Stimulated activated CD4-positive, alpha-beta T cell treated with anti-CD3 and anti-CD28 coated beads, TNF-alpha, amount 100 ng/mL, for 48 hours (primary cell): ENCODE measurements at regions not wholly inside any gene's neighbourhood (a gene's known extent, or its start where the extent isn't known, plus 50 kb on each side); places are given as distances from the start of the nearest gene placed in this dataset.

ENCODE experiments used
- DNase-seq, 3 donors: peaks; one replicate each; pipeline ENCODE4 v3.0.0-alpha.2; 2020; ENCODE audit warnings: low read depth in 3 of 3

DNA sequence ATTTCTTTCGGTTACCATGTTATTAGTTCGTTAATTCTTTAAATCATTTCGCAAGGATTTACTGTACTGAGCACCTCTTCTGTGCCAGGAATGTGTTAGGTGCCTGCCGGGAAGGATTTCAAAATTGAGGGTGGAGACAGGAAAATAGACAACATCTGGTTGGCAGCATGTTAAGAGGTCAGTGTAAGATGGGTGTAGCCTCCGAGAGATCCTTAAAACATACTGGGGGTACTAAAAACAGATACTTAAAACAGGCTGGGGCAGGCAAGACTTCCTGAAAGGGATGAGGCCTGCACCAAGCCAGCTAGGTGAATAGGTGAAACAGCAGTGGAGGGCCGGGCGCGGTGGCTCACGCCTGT lies 178.0 kb upstream of the SGK1 start:
- DNase-seq = no peak

DNA sequence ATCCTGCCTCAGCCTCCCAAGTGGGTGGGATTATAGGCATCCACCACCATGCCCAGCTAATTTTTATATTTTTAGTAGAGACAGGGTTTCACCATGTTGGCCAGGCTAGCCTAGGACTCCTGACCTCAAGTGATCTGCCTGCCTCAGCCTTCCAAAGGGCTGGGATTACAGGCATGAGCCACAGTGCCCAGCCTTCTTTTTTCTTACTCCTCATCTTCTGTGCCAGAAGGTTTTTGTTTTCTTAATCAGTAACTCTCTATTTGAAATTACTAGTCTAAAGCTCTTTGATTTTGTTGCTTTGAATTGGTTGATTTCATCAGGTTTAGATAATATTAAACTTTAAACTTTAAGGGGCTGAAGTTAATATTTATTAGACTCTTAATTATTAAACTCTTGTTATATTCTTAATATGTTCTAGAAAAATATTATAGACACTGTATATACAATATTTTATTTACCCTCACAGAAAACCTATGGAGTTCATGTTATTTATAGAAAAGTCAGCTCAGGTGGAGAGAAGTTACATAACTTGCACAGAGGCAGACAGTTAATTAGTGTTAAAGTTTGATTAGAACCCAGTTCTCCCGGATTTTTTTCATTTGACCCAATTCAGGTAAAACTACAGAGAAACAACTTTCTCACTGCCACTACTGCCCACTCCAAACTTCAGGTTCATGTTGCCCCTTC lies 177.4 kb upstream of the SGK1 start:
- DNase-seq = no peak

DNA sequence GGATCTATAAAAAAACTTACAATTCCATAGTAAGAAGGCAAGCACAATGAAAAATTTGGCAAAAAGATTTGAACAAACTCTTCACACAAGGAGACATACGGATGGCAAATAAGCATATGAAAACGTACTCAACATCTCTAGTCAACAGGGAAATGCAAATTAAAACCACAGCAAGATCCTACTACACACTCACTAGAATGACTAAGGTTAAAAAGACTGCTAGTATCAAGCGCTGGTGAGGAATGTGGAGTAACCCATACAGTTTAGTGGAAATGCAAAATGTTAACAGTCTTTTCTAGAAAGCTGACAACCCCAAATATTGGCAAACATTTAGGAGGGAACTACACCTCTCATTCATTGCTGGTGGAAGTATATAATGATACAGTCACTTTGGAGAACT lies 175.9 kb upstream of the SGK1 start:
- no peak for DNase-seq

DNA sequence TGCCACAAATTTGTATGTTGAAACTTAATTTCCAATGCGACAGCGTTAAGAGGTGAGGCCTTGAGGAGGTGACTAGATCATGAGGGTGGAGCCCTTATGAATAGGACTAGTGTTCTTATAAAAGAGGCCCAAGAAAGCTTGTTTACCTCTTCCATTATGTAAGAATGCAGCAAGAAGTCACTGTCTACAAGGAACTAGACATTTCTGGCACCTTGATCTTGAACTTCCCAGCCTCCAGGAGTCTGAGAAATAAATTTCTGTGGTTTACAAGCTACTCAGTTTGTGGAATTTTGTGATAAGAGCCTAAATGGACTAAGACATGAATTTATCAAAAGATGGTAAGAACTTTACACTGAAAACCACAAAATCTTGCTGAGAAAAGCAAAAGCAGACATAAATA lies 173.6 kb upstream of the SGK1 start:
- DNase-seq = no peak

DNA sequence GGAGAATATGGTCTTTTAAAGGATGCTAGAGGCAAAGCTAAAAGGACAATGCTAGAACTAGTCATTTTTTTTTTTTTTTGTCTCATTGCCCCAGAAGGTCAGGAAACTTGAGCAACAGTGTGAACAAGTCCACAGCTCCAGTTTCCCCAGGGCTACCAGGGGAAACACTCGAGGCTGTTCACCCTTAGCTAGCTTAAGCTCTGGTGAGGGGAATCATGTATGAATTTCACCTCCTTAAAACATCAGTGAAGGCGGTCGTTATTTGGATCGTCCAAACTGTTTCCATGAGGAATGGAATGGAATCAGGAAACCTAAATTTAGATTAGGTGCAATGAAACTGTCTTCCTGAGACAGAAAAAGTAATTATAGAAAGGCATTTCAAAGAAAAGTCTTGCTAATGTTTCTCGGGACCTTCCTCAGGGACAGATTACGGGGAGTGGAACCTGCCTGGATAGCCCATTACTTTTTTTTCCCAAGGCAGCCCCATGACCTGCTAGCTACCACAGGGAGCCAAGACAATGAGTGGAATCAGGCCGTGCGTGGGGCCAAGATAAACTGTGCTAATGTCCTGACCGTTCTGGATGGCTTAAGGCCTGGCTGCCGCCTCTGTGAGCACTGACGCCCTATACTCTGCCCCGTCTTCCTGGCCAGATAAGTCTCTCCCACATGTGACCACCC lies 164.8 kb upstream of the SGK1 start:
- no peak for DNase-seq

DNA sequence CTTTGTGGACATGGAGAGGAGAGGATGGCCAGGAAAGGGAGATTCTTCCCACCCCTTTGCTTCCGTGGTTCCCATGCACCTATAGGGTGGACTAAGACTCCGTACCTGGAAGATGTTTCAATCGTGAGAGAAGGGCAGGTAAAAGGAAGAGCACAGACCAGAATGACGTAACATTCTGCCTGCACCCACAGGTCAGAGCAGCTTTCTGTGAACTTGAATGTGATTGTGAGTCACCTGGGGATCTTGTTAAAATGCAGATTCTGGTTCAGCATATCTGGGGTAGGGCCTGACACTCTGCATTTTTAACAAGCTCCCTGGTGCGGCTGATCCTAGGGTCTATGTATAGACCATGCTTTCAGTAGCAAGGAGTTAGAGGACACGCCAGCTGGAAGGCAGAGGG lies 164.1 kb upstream of the SGK1 start:
- DNase-seq = no peak

DNA sequence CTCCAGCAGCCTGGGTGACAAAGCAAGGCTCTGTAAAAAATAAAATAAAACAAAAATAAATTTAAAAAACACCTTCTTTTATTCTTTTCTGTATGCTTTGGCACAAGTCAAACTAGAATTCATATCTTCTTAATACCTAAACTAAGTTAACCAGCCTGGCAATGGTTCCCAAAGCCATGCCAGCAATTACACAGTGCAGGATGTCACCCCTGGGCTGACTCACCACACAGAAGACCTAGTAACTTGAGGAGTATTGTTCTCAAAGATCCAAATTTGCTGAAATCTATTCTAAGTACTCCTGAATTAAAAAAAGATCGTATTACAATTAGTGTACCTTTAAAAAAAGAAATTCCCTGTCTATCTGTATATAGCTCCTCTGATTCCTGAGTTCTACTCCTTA lies 162.7 kb upstream of the SGK1 start:
- no peak for DNase-seq

DNA sequence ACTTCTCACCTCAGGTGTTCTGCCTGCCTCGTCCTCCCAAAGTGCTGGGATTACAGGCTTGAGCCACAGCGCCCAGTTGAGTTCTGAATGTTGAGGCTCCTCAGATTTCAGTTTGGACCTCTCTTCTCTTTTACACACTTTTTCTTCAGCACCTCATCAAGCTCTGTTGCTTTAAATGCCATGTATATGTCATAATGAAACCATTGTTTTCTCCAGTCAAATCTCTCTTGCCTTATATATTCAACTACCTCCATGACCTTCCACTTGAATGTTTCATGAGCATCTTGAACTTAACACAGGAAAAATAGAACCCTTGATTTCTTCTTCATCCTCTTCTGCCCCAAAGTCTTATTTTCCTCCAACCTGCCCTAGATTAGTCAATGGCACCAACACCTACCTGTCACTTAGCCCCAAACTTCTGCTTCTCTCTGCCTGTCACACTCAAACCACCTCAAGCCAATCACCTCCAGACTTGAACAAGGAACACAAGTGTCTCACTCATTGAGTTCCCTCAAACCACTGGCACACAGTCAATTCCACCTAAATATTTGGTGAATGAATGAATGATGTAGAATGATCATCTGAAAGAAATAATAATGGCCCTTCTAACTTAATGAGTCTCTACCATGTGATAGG lies 161.0 kb upstream of the SGK1 start:
- no peak for DNase-seq

DNA sequence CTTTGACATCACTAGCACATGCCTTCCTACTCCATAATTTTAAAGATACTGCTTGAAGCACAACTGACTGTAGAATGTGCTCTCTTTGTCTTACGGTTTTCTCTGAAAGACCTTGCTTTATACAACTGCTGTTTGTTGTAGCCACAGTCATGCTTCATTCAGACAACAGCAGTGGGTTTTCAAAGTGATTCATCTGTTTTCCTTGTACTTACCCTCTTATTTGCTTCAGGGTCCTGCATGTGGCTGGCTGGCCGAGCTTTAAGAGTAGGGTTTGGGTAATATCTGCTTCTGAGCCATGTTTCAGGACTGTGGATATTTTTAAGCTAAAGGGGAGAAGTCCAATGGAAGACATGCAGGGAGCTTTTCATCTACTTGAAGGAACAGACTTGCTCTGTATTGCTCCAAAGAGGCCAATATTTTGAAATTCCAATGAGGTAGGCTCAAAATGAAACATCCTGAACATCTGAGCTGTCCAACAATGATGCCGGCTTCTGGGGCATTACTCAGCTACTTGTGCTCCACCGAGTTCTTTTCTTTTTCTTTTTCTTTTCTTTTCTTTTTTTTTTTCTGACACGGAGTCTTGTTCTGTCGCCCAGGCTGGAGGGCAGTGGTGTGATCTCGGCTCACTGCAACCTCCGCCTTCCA lies 160.2 kb upstream of the SGK1 start:
- DNase-seq = no peak

DNA sequence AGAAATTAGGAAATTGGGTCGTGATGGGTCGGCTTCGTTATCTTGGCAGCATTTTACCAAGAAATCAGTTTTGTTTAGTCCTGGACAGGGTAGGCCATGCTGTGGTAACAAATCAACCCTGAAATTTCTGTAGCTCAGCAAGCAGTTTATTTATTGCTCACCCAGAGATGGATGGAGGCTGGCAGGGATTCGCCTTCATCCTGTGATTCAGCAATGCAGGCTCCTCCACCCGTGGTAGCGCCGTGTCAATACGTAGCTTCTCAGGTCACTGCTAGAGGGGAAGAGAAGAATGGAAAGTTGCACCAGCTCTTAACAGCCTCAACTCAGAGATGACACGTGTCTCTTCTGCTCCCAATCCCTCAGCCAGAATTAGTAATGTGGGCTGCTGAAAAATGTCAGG lies 157.0 kb upstream of the SGK1 start:
- DNase-seq = no peak

DNA sequence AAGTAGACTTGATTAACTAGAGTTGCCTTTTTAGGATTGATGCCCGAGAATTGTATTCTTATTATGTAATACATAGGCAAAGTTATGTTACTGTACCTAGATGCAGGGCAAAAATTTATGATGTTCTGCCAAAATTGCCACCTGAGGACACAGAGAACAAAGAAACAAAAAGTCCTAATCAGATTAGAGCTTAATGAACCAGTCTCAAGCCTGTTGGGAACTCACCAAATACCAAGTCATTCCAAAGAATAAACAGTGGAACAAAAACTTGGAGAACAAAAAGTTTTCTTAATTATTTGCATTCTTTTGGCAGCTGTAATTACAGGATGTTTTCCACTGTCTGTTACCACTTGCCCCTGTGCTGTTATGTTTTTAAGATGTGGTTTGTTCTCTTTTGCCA lies 154.7 kb upstream of the SGK1 start:
- DNase-seq = no peak

DNA sequence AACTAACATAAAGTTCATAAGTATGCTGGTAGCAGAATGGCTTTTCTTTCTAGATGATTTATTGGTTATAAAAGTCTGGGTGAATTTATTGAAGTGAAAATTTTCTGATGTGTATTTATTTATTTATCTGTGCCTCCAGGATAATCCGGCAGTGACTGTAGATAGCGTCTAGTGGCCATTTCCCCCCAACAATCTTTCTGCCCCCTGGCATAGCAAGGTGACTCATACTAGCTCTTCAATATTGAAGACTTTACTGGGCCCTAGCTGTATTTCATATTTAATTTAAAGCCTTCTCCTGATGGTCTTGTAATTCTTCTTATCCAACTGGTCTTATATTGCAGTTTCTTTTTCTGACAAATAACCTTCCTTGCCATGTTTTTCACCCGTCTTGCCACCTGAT lies 154.1 kb upstream of the SGK1 start:
- DNase-seq = no peak

DNA sequence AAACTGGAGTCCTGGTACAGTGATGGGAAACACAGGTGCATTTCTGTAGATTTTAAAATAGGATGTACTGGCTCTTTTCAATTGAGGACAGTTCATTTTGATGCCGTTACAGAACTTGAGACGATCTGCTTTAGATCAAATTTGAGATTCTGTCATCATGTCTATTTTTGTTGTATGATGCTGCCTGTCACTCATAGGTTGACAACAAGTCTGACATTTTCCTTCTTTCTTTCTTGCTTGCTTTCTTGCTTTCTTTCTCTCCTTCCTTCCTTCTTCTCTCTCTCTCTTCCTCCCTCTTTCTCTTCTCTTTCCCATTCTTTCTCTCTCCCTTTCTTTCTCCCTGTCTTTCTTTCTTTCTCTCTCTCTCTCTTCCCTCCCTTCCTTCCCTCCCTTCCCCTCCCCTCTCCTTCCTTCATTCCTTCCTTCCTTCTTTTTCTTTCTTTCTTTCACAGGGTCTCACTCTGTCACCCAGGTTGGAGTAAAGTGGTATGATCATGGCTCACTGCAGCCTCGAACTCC lies 152.6 kb upstream of the SGK1 start:
- no peak for DNase-seq

DNA sequence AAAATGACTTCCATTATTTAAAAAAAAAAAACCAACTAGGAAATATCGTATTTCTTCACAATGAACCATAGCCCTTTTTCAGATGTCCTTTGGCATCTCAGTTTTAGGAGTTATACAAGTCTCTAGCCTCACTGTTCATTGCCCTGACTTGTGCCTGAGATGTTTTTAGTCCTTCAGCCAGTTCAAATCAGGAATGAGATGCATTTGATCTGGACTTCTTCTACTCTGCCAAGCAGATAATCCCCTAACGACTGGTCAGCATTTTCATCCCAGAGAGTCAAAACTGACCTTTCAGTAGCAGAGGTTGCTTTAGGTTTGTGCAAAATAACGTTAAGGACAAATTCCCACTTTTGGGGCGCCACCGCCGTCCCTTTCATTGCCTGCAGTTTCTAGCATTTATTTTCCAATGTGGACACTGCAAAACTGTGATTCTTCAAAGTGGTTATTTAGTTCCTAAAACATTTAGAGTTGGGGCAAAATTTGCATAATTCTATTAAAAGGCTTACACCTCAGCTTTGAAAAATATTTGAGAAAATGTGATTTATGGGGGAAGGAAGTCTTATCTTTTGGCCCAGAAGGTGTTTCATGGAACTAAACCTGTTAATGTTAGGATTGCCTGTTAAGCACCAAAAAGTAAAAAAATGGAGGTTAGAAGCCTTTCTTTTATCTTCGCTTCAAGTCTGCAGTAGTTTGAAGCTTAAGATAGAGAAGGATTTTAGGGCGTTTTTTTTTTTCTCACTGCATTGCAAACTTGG lies 152.0 kb upstream of the SGK1 start:
- DNase-seq = no peak

DNA sequence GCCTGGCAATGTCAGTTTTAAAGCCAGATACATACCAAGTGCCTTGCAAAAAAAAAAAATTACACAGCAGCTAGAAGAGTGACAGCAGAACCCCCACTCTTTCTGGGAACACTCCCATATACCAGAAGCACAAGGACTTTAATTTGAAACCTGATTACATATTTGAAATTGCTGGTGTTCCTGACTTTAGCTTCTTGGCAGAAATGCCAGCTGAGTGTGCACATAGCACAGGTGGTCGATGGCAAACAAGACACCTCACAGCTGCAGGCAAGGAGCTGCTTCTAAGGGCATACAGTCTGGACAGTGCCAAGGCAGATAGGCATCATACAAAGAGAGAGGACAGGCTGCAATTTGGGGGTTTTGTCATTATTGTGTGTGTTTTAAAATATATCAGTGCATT lies 150.7 kb upstream of the SGK1 start:
- DNase-seq = no peak

DNA sequence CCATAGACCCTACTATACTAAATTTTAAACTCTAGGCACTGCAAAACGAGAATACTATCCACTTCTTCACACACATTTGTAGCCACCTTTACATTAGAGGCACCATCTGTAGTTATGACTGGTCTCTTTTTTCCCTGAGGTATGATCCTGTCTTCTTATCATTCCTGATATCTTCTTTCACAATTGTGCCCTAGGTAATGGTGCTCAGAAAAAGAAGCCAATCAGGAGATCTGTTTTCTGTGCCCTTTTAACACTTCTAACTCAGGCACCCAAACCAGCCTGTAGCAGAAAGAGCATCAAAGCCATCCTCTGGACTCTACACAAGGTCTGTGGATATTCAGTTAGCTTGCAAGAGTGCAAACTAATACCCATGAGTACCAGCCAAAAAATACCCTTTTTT lies 149.7 kb upstream of the SGK1 start:
- DNase-seq = no peak

DNA sequence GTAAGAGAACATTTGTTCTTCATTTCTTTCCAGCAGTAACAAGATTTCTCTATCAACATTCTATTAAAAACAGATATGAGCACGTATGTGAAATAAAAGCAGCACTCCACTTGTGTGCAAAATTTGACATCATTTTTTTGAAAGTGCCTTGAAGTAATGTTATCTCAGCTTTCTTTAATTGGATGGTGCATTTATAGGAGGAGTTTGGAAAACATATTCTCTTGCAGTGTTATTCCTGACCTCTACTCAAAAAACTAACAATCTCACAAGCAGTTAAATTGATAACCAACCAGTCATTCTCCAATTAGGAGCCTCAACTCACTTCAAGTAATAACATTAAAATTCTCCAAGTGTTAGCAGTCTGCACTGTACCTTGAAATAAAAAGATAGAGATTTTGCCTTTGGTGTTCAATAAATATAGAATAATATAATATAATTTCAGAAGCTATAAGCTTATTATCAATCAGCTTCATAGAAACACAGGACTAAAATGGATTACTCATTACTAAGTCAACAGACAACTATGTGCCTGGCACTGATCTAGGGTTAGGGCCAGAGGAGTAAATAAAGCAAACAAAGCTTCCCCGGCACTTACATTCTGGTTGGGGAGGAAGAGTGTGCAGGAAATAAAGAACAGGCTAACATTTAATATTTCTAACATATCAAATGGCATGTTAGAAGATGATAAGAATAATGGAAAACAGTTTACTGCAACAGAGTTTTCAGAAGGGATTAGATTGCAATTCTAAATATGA lies 149.0 kb upstream of the SGK1 start:
- no peak for DNase-seq

DNA sequence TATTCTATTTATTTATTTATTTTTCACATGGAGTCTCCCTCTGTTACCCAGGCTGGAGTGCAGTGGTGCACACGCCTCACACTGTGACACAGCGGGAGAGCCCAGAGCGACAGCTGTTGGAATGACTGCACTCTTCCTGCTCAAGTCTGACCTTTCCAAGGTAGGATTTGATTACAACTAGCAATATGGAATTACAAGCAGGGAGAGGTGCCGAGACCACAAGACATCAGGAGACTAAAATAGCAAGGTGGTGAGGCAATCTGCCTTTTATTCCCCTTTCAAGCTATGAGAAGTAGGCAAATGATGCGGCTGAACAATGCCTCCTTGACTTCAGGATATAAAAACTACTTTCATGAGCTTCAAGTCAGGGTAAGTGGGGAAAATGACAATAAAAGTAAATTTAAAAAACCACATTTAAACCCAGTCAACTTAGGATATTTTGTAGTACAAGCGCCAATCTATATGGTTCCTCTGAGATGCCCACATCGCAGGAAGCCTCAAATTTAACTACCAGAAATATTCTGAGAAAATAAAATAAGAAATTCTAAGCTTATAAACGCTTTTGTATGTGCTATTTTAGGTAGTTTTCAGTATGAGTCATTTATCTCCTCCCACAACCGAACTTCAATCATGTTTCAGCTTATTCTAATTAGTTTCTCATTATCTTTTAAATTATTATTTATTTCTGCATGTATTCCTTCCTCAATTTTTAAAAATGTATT lies 146.9 kb upstream of the SGK1 start:
- DNase-seq = no peak

DNA sequence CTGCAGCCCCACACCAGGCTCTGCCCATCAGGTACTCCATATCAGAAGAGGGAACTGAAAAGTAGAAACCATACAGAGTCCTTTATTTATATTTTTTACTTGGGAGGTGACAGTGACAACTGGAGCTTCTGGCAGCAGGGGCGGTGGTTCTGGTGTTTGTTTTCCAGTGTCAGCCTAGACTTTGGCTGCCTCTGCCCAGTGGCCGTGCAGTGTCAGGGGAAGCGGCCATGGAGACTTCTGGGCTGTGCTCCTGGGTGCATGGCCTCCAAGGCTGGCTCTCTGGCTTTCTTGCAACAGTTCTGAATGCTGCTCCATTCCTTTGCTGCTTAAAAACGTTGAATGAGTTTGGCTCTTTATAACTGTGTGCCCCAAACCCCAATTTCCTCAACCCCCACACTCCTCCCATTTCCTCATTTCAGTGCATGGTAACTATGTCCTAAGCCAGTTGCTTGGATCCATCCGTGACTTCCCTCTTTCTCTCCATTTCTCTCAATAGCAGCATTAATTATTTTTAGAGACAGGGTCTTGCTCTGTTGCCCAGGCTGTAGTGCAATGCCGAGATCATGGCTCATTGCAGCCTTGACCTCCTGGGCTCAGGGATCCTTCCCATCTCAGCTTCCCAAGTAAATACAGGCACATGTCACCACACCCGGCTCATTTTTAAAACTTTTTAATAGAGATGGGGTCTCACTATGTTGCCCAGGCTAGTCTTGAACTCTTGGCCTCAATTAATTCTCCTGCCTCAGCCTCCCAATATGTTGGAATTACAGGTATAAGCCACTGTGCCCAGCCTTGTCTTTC lies 141.1 kb upstream of the SGK1 start:
- no peak for DNase-seq

DNA sequence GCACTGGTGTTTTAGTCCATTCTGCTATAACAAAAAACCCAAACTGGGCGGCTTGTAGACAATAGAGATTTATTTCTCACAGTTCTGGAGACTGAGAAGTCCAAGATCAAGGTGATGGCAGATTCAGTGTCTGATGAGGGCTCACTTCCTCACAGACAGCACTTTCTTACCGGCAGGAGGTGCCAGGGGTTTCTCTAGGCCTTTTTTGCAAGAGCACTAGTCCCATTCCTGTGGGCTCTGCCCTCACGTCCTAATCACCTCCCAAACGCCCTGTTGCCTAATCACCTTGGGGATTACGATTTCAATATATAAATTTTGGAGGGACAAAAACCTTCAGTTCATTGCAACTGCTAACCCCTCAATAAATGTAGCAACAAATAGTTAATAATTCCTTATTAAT lies 140.0 kb upstream of the SGK1 start:
- DNase-seq = no peak
